Stomach (tissue), 4 donors: ENCODE measurements at regions not wholly inside any gene's neighbourhood (a gene's known extent, or its start where the extent isn't known, plus 50 kb on each side); places are given as distances from the start of the nearest gene placed in this dataset.

Source experiments
- EP300 ChIP-seq: sonication (generic); formaldehyde crosslinking; IDR thresholded peaks from one replicate; pipeline ENCODE4 v1.6.1; 2017; ENCODE audit warnings: antibody characterized with exemption
- POLR2A ChIP-seq, 4 donors: fragments of 450-650 bp; IDR thresholded peaks; one replicate each; pipeline ENCODE4 v1.6.1; 2016; ENCODE audit warnings: antibody characterized with exemption in 4 of 4, control low read depth in 2 of 4, mild to moderate bottlenecking in 1 of 4, moderate library complexity in 1 of 4
- TF ChIP-seq, protein P1 (sequence below), 7 experiments: fragments of 450-650 bp in 4 of 7; fragments of 200-600 bp in 3 of 7; sonication (generic) in 3 of 7; IDR thresholded peaks; one replicate each; pipeline ENCODE4 v1.5.1; 2016 to 2019; ENCODE audit warnings: antibody characterized with exemption in 7 of 7, control low read depth in 2 of 7, mild to moderate bottlenecking in 1 of 7

DNA sequence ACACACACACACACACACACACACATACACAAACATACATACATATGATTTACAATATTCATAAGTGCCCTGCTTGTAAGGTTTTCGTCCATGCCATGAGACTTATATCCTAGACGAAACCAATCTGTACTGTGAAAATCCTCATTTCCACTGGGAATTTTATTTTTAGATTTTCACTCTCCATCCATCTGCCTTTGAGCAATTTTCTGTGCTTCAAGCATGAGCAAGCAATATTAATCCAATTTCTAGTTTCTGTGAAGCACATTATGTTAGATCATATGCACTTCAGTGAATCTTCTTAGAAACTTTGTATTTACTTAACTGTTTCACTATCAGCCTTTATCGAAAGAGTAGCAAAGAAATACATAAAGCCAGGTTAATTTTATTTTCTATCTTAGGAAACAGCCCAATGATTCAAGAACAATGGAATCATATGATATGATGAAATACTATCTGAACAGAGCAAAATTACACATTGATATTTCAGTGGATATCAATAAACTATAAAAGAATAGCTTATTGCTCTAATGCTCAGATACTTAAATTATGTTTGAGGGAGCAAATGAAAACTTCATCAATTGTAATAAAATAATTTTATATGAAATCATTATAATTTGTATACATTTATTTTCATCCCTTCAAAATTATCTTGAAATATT lies 1100.7 kb upstream of the MIR17HG start:
- TF ChIP-seq, protein P1, sequence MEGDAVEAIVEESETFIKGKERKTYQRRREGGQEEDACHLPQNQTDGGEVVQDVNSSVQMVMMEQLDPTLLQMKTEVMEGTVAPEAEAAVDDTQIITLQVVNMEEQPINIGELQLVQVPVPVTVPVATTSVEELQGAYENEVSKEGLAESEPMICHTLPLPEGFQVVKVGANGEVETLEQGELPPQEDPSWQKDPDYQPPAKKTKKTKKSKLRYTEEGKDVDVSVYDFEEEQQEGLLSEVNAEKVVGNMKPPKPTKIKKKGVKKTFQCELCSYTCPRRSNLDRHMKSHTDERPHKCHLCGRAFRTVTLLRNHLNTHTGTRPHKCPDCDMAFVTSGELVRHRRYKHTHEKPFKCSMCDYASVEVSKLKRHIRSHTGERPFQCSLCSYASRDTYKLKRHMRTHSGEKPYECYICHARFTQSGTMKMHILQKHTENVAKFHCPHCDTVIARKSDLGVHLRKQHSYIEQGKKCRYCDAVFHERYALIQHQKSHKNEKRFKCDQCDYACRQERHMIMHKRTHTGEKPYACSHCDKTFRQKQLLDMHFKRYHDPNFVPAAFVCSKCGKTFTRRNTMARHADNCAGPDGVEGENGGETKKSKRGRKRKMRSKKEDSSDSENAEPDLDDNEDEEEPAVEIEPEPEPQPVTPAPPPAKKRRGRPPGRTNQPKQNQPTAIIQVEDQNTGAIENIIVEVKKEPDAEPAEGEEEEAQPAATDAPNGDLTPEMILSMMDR (IDR thresholded peaks at IDR 0.05), result no peak
- no peak for TF ChIP-seq POLR2A (IDR thresholded peaks at IDR 0.05)
- TF ChIP-seq EP300, result no peak
